ENCODE measurements at regions not wholly inside any gene's neighbourhood (a gene's known extent, or its start where the extent isn't known, plus 50 kb on each side); places are given as distances from the start of the nearest gene placed in this dataset.

DNA sequence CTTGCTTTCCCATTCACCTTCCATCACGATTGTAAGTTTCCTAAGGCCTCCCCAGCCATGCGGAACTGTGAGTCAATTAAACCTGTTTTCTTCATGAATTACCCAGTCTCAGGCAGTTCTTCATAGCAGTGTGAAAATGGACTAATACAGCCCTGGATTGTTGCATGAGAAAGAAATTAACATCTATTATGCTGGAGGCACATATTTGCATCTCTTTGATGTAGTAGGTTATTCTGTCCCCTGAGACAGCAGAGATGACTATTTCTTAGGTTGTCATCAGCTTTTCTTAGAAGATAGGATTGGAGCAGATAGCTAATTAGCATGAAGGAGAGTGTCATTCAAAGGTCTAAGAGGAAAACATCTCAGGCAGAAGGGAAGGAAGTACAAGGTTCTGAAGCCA, 166.2 kb downstream of the OMA1 start:
- no peak for DNase-seq (ENCODE audit: low read depth in 4 of 4, low spot score in 1 of 4)

DNA sequence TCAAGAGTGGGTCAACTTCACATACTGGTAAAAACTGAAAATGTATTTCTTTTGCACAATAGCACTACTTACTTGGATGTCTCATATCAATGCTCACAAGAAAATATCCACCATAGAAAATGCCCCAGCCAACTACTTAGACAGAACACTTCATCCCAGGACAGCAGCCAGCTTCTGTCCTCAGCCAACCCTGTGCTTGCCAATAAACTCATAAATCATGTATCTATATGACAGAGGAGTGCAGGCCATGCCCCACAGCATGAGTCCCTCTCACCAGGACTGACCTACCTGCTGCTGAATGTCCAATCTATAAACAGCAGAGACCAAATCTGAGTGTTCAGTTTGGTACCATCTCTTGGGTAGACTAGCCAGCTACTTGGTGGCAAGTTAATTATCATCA, 179.3 kb downstream of the OMA1 start:
- no peak for DNase-seq (ENCODE audit: low read depth in 4 of 4, low spot score in 1 of 4)

DNA sequence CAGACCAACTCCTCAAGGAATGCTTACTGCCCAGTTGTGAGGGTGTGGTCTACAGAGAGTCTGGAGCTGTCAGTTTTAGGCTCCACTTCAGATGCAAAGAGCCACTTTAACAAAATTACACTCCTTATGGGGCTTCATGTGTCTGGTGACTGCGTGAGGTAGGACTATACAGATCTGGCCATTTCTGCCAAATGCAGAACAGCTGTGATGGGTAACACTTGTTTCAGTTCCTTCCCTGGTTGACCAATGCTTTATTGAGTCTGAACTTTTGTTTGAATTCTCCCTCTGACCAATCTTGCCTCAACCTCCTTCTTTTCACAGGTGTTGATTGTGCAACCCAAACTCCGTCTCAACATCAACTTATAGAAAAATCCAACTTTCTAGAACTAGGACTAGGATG, 181.2 kb downstream of the OMA1 start:
- DNase-seq (ENCODE audit: low read depth in 4 of 4, low spot score in 1 of 4), result no peak

DNA sequence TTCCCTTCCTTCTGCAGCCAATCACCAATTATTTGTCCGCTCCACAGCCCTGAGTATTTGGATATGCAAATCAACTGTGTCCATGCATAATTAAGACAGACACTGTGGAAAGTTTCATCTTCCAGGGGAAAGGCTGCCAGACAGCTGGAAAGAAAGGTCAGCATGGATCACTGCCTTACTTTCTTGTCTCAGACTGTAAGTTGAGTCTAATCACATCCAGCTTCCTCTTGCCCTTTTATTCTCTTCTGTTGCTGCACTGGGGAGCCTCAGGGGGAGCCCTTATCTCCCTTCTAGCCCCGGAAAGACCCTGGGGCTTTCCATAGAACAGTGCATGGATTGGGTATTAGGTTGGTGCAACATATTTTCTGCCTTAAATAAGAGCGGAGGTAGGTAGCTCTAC, 182.9 kb downstream of the OMA1 start:
- DNase-seq (ENCODE audit: low read depth in 4 of 4, low spot score in 1 of 4), result no peak

DNA sequence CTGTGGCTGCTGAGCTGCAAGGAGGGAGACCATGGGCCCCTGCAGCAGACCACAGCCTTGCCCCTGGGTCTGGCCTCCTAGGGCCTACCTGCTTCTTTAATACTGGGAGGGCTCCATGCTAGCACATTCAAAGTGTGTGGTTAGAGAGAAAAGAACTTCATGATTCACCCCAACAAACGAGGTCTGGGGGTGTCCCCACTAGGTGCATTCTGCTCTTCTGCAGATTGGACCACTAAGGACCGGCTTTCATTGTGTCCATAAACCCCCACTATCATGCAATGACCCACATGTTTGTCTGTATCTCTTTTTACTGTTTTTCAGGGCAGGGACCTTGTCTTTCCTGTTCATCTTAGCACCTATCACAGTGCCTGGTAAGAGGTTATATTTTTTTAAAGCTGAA, 185.4 kb downstream of the OMA1 start:
- no peak for DNase-seq (ENCODE audit: low read depth in 4 of 4, low spot score in 1 of 4)

DNA sequence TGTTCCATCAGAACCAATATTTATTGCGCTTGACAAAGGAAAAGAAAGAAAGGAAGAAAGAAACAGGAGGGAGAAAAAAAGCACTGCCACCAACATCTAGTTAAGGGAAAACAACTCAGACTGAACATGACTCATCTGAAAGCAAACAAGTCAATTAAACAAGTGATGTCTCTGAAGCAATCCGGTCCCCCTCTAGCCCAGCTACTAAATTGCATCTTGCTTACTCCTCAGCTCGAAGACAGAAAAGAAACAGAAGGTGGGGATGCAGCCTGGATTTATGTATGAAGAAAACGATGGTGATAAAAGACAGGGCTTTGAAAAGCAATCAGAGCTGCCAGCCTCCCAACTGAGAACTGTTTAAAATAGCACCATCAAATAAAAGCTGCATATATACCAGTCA, 188.2 kb downstream of the OMA1 start:
- DNase-seq (ENCODE audit: low read depth in 4 of 4, low spot score in 1 of 4), result no peak

DNA sequence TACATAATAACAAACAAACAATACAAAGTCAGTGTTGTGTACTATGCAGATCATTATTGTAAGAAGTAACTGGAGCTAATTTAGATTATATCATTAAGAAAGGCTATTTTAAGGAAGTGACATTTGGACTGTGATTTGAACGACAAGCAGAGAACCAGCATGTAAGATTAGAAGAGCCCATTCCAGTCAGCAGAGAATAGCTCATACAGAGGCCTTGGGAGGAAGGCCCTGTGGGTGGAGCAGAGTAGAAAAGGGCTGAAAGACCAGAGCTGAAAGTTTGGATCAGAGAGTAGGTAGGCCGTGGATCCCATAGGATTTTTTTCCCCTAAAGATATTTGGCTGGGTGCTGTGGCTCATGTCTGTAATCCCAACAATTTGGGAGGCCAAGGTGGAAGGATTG, 190.1 kb downstream of the OMA1 start:
- DNase-seq (ENCODE audit: low read depth in 4 of 4, low spot score in 1 of 4), result no peak

DNA sequence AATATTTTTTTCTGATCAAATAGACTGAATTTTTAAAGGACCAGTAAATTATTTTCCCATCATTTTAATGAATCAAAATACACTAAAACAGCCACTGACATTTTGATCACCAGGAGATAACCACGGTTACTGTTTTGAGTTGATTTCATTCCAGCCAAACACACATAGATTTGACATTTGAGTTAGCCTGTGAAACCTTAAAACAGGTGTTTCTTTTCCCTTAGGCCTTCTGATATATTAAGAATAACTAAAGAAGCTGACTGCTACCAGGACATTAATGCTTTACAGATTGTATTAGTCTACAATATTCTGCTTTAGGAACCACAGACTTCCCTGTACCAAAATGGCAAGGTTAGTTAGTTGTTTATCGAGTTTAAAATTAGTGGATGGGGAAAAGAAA, 193.4 kb downstream of the OMA1 start:
- no peak for DNase-seq (ENCODE audit: low read depth in 4 of 4, low spot score in 1 of 4)

DNA sequence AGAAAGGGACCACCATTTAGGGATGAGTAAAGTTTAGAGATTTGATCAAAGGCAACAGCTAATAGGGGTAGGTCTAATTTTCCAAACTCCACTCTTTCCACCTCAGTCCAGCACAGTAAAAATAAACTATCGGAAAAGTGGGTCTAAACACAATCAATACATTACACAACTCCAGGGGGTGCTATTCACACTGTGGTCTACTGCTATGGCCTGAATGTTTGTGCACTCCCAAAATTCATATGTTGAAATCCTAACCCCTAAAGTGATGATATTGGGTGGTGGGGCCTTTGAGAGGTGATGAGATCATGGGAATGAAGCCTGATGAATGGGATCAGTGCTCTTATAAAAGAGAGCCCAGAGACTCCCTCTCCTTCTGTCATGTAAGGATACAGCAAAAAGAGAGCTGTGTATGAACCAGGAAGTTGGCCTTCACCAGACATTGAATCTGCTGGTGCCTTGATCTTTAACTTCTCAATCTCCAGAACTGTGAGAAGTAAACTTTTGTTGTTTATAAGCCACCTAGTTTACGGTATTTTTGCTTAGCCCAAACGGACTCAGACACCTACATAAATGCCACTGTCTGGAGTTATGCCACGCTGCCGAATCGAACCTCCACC, 193.9 kb downstream of the OMA1 start:
- DNase-seq (ENCODE audit: low read depth in 4 of 4, low spot score in 1 of 4), result no peak

DNA sequence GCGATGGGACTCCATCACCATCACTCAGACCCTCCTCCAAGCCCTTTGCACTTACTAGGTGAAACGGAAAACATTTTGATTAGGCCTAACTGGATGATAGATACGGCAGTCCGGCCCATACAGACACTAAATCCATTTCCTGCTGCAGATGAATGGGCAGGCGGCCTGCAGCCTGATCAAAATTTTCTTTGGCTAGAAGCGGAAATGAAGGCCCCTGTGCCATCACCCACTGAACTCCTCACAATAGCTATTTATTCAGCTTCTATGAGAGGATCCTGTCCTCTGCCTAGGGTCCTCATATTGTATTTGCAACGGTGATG, 200.5 kb downstream of the OMA1 start:
- DNase-seq (ENCODE audit: low read depth in 4 of 4, low spot score in 1 of 4), result no peak

DNA sequence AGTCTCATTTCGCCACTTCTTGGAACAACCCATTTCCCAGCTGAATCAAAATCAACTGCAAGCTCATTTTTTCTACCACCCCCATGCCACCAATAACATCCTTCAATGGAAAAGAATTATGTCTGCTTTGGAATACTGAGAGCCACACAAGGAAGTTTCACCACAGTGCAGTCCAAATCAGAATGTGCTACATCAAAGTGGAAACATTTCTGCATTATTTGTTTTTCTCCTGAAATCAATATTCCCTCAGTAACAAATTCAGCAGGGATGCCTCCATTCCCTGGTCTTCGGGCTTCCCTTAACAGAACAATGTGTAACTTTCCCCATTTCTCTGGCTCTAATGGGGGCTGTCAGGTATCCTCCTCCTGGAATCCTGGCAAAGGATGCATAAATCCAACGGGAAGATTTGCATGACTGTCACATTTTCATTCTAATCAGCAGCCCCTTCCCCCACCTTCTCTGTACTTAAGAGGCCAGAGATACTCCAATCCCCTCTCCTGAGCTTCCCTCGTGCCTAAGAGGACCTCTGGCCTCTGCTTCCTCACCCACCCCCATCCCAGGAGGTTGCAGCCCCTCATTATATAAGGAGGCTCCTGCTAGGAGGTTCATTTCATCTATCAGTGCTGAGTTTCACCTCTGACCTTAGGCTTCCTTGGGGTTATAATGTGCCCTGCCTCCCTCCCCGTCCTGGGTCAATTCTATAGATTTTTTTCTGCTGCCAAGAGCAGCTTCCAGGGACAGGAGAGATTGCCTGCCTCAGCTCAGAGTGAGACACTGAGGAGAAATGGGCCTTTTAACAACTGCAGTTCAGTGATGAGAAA, 201.1 kb downstream of the OMA1 start:
- DNase-seq (ENCODE audit: low read depth in 4 of 4, low spot score in 1 of 4), result no peak

DNA sequence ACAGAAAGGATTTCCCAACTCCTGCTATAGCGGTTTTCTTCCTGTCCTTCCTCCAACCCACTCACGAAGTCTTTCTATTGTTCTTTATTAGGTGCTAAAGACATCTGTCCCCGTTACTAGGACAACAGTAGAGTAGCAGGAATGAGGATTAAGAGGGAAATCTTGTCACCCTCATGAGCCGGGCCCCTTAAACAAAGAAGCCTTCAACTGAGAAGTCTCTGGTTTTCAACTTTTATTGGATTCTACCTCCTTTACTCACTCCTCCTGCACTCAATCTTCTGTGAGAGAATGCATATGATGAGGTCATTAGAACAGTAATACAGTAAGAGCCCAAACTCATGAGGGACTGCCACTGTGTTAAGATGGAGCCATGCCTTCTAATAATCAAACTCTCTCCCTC, 206.3 kb downstream of the OMA1 start:
- DNase-seq (ENCODE audit: low read depth in 4 of 4, low spot score in 1 of 4), result no peak

DNA sequence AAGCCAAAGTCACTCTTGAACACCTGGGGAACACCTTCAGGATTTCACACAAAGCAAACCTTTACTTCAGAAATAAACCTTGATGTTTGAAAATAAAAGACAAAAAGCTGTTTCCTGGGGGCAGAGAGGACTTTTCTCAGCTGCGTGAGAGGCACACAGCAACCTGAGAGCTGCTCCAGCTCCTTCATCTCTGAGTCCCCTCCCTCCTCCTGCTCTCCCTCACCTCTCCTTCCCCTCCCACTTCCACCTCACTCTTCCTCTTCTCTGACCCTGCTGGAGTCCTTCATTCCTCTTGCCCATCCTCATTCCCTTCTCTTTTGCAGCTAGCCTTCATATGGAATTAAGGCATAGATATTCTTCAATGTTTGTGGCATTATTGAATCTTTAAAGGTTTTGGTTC, 208.4 kb downstream of the OMA1 start:
- DNase-seq (ENCODE audit: low read depth in 4 of 4, low spot score in 1 of 4), result no peak

DNA sequence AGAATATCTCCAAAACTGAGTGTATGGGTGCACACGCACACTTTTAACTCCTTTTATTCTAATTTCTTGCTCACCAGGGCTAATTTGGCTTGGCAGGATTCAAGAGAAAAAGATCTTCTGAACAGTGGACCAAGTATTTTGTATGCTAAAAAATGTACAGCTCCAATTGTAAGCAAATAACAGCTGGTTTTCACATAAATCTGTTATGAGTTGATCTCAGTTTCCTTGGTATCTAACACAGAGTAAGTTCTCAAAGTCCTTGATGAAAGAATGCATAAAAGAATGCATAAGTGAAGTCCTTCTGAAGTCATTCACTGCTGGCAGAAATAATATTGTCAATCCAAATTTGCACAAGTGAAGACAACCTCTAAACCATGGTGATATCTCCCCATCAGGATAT, 213.0 kb downstream of the OMA1 start:
- DNase-seq (ENCODE audit: low read depth in 4 of 4, low spot score in 1 of 4), result no peak

DNA sequence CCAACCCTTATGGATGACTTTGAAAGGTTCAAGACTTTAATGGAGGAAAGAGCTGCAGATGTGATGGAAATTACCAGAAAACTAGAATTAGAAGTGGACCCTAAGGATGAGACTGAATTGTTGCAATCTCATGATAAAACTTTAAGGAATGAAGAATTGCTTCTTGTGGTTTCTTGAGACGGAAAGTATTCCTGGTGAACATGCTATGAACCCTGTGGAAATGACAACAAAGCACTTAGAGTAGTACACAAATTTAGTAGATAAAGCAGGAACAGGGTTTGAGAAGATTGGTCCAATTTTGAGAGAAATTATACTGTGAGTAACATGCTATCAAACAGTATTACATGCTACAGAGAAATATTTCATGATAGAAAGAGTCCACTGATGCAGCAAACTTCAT, 215.4 kb downstream of the OMA1 start:
- DNase-seq (ENCODE audit: low read depth in 4 of 4, low spot score in 1 of 4), result no peak

DNA sequence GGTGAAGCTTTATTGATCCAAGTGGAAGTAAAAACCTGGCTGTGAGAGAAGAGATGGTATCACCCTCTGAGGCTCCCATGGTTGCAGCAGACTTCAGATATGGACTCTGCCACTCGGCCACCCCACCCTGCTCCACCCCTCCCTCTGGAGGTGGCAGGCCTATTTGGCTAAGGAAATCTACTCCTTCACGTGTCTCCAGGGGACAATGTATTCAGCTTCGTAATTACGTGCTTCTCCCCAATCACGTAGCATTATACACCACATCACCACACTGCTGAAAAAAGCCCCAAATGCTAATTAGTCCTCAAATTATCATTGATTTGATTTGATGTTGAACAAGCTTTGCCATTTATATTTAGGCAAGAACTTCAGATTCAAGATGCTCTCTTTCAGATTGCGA, 220.7 kb downstream of the OMA1 start:
- DNase-seq (ENCODE audit: low read depth in 4 of 4, low spot score in 1 of 4), result no peak

DNA sequence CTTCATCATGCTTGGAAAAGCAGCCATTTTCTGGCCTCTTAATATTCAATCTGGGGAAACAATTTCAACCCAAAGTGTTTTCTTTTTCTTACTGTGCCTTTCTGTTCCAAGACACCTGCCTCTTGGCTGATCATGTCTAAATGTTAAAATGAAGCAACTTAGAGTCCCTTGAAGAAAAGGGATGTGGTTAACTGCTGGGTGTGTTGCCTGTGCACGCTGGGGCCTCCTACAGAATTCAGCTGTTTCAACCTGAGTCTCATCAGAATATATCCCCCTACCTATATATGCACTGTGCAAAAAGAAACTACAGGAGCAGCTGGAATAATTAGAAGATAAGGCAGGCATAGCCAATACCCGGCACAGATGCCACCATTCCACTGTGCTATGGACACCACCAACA, 222.0 kb downstream of the OMA1 start:
- DNase-seq (ENCODE audit: low read depth in 4 of 4, low spot score in 1 of 4), result no peak

DNA sequence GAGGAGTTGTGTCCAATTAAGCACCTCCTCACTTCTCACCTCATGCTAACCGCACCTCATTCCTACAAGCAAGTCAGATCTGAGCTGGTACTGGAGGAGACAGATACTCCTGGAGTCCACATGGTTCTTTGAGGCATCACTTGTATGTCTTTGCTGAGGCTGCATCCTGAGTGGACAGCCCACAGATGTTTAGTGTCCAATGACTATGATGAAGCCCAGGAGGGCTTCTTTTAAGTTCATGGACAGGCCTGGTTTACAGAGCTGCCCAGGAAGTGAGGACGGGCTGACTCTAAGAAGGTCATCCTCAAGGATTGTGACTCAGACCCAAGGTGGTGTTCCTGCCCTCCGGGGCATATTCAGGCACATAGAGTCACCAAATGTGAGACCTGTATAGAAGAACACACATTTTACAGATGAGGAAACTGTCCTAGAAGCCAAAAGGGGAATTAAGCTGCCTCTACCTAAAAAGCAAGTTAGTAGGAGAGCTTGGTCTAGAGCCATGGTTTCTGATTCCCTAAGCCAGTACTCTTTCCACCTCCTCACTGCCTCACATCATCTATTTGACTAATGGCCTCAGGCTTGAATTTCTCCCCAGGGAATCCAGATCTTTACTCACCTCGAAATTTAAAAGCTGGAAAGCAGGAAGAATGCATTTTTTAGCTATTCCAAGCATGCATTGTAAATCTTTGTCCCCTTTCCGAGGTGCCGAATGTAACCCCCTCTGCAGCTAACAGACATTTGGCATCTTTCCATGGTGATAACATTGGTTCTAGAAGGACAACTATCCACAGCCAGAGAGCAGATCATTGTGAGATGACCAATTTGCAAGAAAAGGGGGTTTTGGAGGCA, 228.1 kb downstream of the OMA1 start:
- DNase-seq (ENCODE audit: low read depth in 4 of 4, low spot score in 1 of 4), result no peak

DNA sequence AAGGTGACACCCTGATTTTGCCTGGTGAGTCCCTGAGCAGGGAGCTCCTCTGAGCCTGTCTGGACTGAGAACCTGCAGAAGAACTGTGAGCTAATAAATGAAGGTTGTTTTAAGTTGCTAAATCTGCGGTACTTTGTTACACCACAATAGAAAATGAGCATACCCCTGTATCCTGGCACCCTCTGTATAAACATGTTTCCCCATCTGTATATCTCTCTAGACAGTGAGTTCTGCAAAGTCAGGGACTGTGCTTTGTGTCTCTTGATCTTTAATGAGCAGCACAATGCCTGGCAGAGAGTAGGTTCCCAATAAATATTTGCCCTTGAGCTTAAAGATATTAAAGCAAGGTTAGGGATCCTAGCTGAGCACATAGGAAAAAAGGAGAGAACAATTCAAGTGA, 228.8 kb downstream of the OMA1 start:
- DNase-seq (ENCODE audit: low read depth in 4 of 4, low spot score in 1 of 4), result no peak

DNA sequence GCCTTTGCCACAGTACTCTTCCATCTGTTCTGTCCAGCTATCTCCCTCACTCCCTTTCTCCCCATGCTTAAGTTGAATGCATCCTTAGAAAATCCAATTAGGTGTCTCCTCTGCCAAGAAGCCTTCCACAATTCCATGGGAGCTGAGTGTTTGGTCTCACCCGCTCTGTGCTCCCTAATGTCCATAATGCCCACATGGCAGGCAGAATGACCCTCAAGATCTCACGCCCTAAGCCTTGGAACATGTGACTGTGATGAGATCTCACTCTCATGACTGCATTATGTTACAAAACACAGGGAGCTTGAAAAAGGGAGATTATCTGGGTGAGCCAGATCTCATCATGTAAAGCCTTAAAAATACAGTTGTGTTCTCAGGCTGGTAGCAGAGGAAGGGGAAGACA, 229.4 kb downstream of the OMA1 start:
- DNase-seq (ENCODE audit: low read depth in 4 of 4, low spot score in 1 of 4), result no peak

DNA sequence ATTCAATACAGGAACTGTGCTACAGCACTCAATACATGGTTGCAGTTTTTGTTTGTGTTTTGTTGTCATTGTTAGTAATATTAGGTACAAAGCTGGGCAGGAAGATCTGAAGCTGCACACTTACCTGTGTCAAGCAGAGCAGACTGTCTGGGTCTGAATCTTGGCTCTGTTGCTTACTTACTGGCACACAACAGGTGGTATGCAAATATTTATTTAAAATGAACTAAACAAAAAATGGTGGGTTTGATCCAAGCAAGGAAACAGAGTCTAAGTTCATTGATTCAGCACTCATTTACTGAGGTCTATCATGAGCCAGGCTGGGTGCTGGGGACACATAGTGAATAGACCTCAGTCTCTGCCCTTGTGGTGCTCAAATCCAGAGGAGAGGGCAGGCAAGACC, 230.4 kb downstream of the OMA1 start:
- no peak for DNase-seq (ENCODE audit: low read depth in 4 of 4, low spot score in 1 of 4)

DNA sequence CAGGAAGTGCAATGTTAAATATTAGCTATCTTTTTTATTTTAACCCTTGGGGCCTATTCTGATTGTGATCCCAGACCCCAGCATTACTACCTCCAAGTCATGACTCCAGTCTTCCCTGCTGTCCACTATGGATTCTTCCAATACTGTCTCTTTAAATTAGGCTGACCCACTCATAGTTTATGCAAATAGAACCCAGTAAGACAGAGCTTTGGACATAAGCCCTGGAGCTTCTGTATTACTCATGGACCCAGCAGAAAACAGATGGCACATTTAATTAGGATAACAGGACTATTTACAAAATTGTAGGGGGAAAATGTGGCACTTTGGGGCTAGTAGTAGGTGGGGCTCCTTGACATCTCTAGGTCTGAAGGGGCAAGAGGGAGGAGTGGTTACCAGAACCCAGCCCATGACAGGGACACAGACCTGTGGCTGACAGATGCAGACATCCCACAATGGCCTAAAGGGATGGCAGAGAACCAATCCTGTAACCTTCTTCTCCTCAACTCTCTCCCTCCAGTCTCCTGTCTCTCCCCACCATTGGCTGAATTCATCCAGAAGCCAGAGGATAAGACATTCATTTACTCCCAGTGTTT, 233.5 kb downstream of the OMA1 start:
- DNase-seq (ENCODE audit: low read depth in 4 of 4, low spot score in 1 of 4), result no peak

Measured in stimulated activated CD4-positive, alpha-beta T cell treated with anti-CD3 and anti-CD28 coated beads, Interleukin-1b, Interleukin-23, amount 100 ng/mL, for 24 hours (primary cell).